ACC112 (cell line): ENCODE measurements at regions not wholly inside any gene's neighbourhood (a gene's known extent, or its start where the extent isn't known, plus 50 kb on each side); places are given as distances from the start of the nearest gene placed in this dataset.
"Not testable (repeated sequence)": the region's sequence is repeated elsewhere in the genome, so short reads cannot be mapped to it uniquely, and the experiment has no call there.

Experiments
- H2AFZ ChIP-seq: fragments of 200-600 bp; sonication (generic); one replicate; pipeline ENCODE4 v1.6.0; 2017; ENCODE audit warnings: antibody characterized with exemption, low read length; ENCODE audit not compliant: unreplicated experiment
- H3K27ac ChIP-seq: fragments of 200-600 bp; sonication (generic); 2 replicates; pipeline ENCODE4 v1.5.1; 2014; ENCODE audit warnings: low read depth, mild to moderate bottlenecking, antibody characterized with exemption, low read length, moderate library complexity
- H3K27me3 ChIP-seq: fragments of 200-600 bp; sonication (generic); 2 replicates; pipeline ENCODE4 v1.6.1; 2014; ENCODE audit warnings: mild to moderate bottlenecking, antibody characterized with exemption, low read length, moderate library complexity, mixed read lengths; ENCODE audit not compliant: insufficient read depth
- H3K36me3 ChIP-seq: fragments of 200-600 bp; sonication (generic); 2 replicates; pipeline ENCODE4 v1.6.1; 2016; ENCODE audit warnings: mild to moderate bottlenecking, antibody characterized with exemption, low read length, moderate library complexity, mixed read lengths; ENCODE audit not compliant: insufficient read depth
- H3K4me1 ChIP-seq: fragments of 200-600 bp; sonication (generic); one replicate; pipeline ENCODE4 v1.6.1; 2016; ENCODE audit warnings: low read length, mixed read lengths; ENCODE audit not compliant: insufficient read depth, unreplicated experiment, control insufficient read depth
- H3K4me3 ChIP-seq: fragments of 200-600 bp; sonication (generic); 2 replicates; pipeline ENCODE4 v1.5.1; 2014; ENCODE audit warnings: mild to moderate bottlenecking, low read depth, low read length
- H3K79me2 ChIP-seq: fragments of 200-600 bp; sonication (generic); one replicate; pipeline ENCODE4 v1.6.0; 2016; ENCODE audit warnings: low read length; ENCODE audit not compliant: control insufficient read depth, unreplicated experiment, insufficient read depth

DNA sequence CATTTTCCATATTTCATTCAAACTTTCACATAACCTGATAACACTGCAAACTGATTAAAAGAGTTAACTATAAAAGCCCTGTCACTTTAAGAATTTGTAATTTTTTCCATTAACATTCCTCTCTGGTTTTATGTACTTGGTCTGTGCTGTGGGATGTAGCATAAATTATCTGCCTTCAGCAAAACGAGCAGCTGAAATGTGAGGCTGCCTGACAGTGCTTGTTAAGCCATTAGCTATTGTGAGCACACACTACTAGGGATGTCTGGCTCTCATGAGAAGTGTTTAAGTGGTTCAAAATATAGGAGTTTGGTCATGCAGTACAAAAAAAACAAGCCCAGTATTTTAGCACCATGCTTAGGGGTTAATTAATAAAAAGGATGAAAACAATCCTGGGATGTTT, 63.0 kb downstream of the HOXA1 start:
- no peak overlapping the region for H2AFZ ChIP-seq
- no peaks in the 10 kb centered on the region for H3K27me3 ChIP-seq
- no peak overlapping the region for H3K27ac ChIP-seq
- no peaks in the 10 kb centered on the region for H3K79me2 ChIP-seq
- H3K4me1 ChIP-seq, result peaks cover 6% of the 10 kb centered on the region
- no peak overlapping the region for H3K4me3 ChIP-seq
- H3K36me3 ChIP-seq, result no peaks in the 10 kb centered on the region

DNA sequence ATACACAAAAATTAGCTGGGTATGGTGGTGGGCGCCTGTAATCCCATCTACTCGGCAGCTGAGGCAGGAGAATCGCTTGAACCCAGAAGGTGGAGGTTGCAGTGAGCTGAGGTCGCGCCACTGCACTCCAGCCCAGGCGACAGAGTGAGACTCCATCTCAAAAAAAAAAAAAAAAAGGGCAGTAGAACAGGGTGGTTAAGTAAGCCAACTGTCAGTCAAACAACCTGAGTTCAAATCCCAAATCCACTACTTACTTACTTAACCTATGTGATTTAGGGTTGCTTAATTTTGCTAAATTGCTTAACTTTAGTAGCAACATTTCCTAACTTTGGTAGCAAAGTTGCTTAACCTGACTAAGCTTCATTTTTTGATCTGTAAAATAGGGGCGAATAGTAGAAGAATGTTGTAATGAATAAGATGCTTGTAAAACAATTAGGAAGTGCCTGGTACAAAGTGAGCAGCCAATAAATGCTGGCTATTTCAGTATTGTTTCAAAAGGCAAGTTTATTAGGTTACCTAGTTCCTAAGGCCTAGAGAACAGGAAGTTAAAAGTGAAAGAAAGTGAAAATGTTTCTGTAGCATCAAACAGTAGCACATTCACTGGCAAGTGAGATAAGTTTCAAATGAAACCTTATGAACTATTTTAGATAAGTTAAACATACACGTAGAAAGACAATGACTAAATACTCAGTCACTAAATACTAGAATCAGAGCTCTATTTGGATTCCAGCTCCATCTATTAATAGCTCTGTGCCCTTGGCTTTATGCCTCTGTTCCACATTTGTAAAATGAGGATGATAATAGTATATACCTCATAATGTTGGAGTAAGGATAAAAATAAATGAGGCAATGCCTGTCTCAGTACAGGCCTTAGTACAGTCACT, 64.3 kb downstream of the HOXA1 start:
- Histone ChIP-seq H3K79me2 (no peaks in the 10 kb centered on the region), H3K4me1 (peaks cover 6% of the 10 kb centered on the region), H3K27me3 (peaks cover 11% of the 10 kb centered on the region), H3K4me3 (peak overlapping the region; percentile 32), H3K36me3 (no peaks in the 10 kb centered on the region), H2AFZ (peak overlapping the region; percentile 45), H3K27ac (peak overlapping the region; percentile 66)

DNA sequence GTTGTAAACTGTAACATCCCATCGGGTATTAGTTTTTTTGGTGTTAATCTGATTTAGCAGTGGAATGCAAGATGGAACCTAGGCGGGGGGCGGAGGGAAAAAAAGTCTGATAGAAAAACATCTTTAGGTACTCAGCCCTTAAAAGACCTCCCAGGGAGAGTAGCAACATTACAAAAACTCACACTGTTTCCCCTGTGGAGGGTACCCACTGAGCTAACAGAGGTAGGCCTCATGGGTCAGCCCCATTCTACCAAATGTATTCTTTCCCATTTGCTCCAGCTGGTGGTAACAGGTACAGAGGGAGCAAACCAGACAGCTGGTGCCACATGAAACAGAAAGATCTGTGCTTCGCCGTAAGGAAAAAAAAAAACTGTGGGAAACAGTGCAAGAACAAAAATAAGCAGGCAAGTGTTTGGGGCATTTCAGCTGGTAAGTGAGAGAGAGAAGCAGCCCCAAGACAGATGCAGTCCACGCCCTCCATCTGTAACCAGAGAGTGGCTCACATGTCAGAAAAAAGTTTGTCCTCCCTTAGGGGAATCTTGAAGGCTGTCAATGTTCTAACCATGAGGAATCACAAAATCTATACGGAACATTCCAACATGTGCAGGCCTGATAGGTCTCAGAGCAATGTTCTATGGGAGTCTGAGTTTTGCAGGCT, 65.3 kb downstream of the HOXA1 start:
- H3K4me1 ChIP-seq, result peaks cover 6% of the 10 kb centered on the region
- H3K4me3 ChIP-seq, result no peak overlapping the region
- peaks cover 12% of the 10 kb centered on the region for H3K27me3 ChIP-seq
- no peaks in the 10 kb centered on the region for H3K36me3 ChIP-seq
- H3K27ac ChIP-seq, result no peak overlapping the region
- no peaks in the 10 kb centered on the region for H3K79me2 ChIP-seq
- no peak overlapping the region for H2AFZ ChIP-seq

DNA sequence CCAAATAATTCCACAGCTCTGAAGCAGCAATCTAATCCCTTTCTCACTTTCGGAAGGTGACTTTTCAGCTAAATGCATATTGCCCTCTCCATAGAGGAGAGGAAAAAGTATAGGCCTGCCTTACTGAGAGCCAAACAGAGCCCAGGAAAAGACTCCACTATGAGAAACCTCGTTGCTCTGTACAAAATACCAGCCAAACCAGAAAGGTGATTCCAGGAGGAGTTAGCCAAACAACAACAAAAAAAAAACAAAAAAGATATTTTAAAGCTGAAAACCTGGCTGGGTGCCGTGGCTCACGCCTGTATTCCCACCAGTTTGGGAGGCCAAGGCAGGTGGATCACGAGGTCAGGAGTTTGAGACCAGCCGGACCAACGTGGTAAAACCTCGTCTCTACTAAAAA, 70.5 kb downstream of the HOXA1 start:
- Histone ChIP-seq H3K79me2 (no peaks in the 10 kb centered on the region), H2AFZ (no peak overlapping the region), H3K27ac (no peak overlapping the region), H3K4me1 (no peaks in the 10 kb centered on the region), H3K36me3 (no peaks in the 10 kb centered on the region), H3K27me3 (peaks cover 18% of the 10 kb centered on the region), H3K4me3 (no peak overlapping the region)

DNA sequence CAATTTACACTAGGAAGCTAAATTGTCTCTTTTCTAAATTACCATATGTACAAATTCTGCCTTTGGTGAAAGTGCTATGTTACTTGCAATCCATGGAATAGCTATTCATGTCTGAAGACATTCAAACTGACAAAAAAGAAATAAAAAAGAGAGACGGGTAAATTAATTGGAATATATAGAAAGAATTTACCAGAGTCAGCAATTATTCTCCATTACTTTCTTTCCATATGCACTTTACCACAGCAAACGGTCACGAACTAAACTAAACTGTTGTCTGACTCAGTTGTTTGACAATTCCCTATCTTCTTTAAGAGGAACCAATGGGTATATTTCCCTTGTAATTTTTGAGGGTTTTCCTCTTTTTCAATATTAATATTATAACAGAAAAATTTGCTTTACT, 85.7 kb downstream of the HOXA1 start:
- H3K27ac ChIP-seq, result no peak overlapping the region
- H3K36me3 ChIP-seq, result no peaks in the 10 kb centered on the region
- H3K27me3 ChIP-seq, result peaks cover 11% of the 10 kb centered on the region; the same call in 1 of the 2 replicates
- H3K4me3 ChIP-seq, result no peak overlapping the region
- no peaks in the 10 kb centered on the region for H3K79me2 ChIP-seq
- H3K4me1 ChIP-seq, result no peaks in the 10 kb centered on the region
- H2AFZ ChIP-seq, result no peak overlapping the region

DNA sequence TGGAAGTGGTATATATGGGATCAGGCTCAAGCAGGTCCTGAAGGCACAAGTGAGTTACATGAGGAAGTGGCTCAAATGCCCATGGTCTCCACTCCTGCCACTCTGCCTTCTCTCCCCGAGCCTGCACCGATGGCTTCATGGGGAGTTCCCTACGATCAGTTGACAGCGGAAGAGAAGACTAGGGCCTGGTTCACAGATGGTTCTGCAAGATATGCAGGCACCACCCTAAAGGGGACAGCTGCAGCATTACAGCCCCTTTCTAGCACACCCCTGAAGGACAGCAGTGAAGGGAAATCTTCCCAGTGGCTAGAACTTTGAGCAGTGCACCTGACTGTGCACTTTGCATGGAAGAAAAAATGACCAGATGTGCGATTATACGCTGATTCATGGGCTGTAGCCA, 95.3 kb downstream of the HOXA1 start:
- H3K27ac ChIP-seq, result no peak overlapping the region
- no peak overlapping the region for H2AFZ ChIP-seq
- no peaks in the 10 kb centered on the region for H3K4me1 ChIP-seq
- 0 out of 2 replicates have a peak, but pooled peaks cover 3% of the 10 kb centered on the region for H3K27me3 ChIP-seq
- H3K79me2 ChIP-seq, result no peaks in the 10 kb centered on the region
- no peaks in the 10 kb centered on the region for H3K36me3 ChIP-seq
- H3K4me3 ChIP-seq, result no peak overlapping the region

DNA sequence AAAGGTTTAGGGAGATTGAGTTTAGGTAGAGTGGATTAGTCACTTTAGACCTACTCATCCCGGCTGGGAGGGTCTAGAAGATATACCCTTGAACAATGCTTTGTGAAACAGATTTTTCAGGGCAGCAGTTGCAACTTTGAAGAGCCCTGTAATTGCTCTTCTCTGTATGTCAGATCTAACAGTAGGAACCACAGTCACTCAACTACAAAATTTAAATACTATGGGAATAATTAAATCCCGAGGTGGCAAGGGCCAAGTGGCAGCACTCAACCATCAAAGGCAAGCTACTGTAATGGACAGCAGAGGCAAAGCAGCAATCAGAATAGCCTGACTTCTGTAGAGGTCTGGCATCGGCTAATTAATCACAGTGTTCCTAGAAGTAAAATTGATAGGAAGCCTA, 97.5 kb downstream of the HOXA1 start:
- H3K79me2 ChIP-seq, result not testable (repeated sequence)

DNA sequence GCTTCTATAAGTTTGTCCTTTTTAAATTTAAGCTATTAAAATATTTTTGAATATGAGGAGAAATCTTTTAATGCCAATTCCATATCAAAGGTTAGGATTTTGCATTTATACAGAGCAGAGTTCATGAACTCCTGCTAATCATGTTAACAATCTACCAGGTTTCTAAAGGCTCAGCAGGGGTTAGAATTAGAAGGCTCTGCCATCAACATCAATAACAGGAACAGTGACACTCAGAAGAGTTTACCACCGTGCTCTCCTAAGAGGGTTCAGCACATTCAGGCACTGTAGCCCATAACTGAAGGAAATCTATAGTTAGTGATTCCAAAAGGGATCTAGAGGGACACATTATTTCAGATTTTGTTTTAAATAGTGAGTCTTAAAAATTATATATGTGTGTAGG, 100.1 kb downstream of the HOXA1 start:
- H3K27me3 ChIP-seq, result 0 out of 2 replicates have a peak, but pooled peaks cover 3% of the 10 kb centered on the region
- H3K4me3 ChIP-seq, result no peak overlapping the region
- no peak overlapping the region for H2AFZ ChIP-seq
- H3K27ac ChIP-seq, result no peak overlapping the region
- no peaks in the 10 kb centered on the region for H3K4me1 ChIP-seq
- no peaks in the 10 kb centered on the region for H3K36me3 ChIP-seq
- H3K79me2 ChIP-seq, result no peaks in the 10 kb centered on the region

More for the DNA sequence above, 97.5 kb downstream of the HOXA1 start:
- H3K4me1 ChIP-seq, H3K36me3 ChIP-seq, H3K27me3 ChIP-seq, H2AFZ ChIP-seq, H3K4me3 ChIP-seq, H3K27ac ChIP-seq: not testable (repeated sequence)

DNA sequence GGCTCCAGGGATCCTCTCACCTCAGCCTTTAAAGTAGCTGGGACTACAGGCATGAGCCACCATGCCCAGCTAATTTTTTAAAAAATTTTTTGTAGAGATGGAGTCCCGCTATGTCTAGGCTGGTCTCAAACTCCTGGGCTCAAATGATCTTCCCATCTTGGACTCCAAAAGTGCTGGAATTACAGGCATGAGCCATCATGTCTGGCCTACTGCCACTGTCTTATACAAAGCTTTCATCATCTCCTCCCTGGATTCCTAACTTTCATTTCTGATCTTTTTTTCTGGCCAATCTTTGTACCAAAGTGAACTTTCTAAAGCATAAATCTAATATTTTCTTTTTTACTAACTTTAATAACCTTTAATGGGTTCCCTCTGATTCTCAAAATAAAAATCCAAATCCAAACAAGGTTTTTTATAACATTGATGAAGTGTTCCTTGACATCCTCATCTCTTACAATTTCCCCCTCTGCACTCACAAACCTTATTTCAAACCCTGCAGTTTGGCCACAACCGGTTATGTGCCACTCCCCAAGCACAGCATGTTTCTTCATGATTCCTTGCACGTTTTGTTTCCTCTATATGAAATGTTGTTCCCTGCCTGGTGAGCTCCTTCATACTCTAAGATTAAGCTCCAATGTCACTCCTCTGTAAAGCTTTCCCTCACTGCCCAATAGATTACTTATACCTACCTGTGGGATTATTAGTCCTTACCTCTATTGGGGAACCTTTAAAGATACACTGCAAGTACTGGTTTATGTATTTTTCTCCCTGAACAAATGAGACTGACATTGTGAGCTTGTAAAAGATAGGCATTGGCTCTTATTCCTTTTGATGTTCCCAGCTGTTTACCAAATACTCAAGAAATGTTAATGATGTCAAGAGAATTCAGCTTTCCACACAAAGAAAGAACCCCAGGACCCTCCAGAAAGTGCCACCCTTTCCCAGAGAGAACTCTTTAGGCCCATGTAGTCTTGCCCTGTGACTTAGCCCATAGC, 101.7 kb downstream of the HOXA1 start:
- Histone ChIP-seq H2AFZ (no peak overlapping the region), H3K79me2 (no peaks in the 10 kb centered on the region), H3K4me1 (no peaks in the 10 kb centered on the region), H3K4me3 (no peak overlapping the region), H3K27me3 (peaks cover 3% of the 10 kb centered on the region; the same call in 1 of the 2 replicates), H3K27ac (no peak overlapping the region), H3K36me3 (no peaks in the 10 kb centered on the region)

DNA sequence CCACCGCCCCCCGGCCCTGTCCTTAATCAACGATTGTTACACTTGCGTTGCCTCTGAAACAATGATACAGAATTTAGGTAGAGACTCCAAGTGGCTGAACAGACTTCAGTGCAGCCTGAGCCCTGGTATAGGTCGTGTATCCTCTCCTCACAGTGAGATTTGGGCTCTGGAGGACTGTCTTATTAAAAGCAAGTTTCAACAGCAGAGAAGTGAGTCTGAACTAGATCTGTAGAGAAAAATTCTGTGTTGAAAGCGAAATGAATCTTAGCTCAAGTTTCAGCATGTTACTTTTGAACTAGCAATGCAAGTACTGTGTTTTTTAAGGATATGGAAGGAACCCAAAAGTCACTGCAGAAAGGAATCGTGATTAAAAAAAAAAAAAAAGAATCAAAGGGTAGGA, 103.1 kb downstream of the HOXA1 start:
- no peaks in the 10 kb centered on the region for H3K79me2 ChIP-seq

More for the DNA sequence above, 103.1 kb downstream of the HOXA1 start:
- Histone ChIP-seq H3K4me3 (no peak overlapping the region), H3K27ac (no peak overlapping the region), H3K27me3 (peaks cover 3% of the 10 kb centered on the region), H3K4me1 (no peaks in the 10 kb centered on the region), H3K36me3 (no peaks in the 10 kb centered on the region), H2AFZ (no peak overlapping the region)
